ENCODE measurements at regions not wholly inside any gene's neighbourhood (a gene's known extent, or its start where the extent isn't known, plus 50 kb on each side); places are given as distances from the start of the nearest gene placed in this dataset.

DNA sequence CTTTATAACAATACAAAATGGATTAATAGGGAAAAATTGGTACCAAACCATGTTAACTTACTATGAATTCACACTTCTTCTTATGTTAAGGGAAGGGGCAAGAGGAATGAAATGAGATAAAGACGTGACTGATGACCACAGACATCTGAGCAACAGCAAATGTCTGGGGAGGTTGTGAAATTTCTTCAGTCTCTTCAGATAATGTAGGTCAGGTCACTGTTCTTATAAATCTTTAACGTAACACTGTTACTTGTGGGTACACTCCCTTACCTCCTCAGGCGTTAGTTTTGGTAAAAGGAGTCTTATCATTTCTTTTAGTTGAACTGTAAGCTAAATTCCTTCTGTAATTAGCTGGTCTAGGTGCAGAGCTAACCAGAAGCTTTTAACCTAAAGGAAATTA, 405.0 kb upstream of the LRFN5 start:
- Mint-ChIP-seq H3K4me1 (no peaks in the 10 kb centered on the region), H3K27me3 (no peaks in the 10 kb centered on the region), H3K27ac (no peak overlapping the region), H3K4me3 (no peak overlapping the region), H3K36me3 (no peaks in the 10 kb centered on the region), H3K9me3 (ENCODE audit: low read depth) (no peaks in the 10 kb centered on the region)
- ATAC-seq (no peak), DNase-seq (no peak)
- CTCF ChIA-PET = no interaction called here

GRCh38 chr14:41187868-41188267, 418.8 kb upstream of the LRFN5 start:
- Mint-ChIP-seq H3K27me3 (no peaks in the 10 kb centered on the region), H3K4me3 (no peak overlapping the region), H3K36me3 (no peaks in the 10 kb centered on the region), H3K4me1 (no peaks in the 10 kb centered on the region), H3K9me3 (ENCODE audit: low read depth) (no peaks in the 10 kb centered on the region), H3K27ac (no peak overlapping the region)
- CTCF ChIA-PET = no interaction called here
- DNase-seq (no peak), ATAC-seq (no peak)

DNA sequence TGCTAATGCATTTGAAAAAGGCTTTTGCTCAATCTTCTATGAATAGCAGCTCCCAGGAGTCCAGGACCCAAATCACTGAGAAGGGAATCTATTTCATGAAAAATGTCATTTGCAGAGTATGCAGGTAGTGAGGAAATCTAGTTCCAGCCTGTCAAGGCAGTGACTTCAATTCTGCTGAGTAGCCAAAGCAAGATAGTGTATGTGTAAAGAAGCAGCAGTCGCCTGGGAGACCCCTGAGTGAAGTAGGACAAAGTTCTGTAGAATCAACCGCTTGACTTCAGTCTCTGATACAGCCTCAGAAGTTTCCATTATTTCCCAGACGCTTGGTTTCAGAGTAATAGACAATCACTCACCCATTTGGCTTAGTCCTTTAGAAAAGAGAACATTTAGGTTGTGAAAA, 435.6 kb upstream of the LRFN5 start:
- Mint-ChIP-seq H3K9me3 (ENCODE audit: low read depth) (no peaks in the 10 kb centered on the region), H3K4me3 (no peak overlapping the region), H3K4me1 (no peaks in the 10 kb centered on the region), H3K27ac (no peak overlapping the region), H3K36me3 (no peaks in the 10 kb centered on the region), H3K27me3 (no peaks in the 10 kb centered on the region)
- CTCF ChIA-PET = no interaction called here
- no peak for DNase-seq
- no peak for ATAC-seq

DNA sequence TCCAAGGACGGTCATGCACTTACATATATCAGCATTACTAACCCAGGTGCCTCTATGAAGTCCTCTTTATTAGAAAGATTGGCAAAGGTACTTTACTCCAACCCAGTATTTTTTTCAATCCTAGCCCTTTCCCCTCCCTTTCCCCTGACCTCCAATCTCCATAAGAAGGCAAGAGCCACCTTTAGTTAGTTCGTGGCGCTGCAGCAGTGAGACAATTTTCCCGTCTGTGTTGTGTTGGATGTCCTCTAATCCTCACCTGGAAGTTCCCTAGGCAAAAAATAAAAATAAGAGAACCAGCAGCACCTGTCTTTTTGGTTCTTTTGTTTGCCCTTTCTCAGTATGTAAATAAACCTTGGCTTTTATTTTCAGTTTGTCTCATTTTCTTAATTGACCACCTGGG, 439.6 kb upstream of the LRFN5 start:
- Mint-ChIP-seq H3K27ac (no peak overlapping the region), H3K27me3 (no peaks in the 10 kb centered on the region), H3K4me1 (no peaks in the 10 kb centered on the region), H3K4me3 (no peak overlapping the region), H3K9me3 (ENCODE audit: low read depth) (no peaks in the 10 kb centered on the region), H3K36me3 (no peaks in the 10 kb centered on the region)
- CTCF ChIA-PET = no interaction called here
- ATAC-seq = no peak
- DNase-seq = no peak

DNA sequence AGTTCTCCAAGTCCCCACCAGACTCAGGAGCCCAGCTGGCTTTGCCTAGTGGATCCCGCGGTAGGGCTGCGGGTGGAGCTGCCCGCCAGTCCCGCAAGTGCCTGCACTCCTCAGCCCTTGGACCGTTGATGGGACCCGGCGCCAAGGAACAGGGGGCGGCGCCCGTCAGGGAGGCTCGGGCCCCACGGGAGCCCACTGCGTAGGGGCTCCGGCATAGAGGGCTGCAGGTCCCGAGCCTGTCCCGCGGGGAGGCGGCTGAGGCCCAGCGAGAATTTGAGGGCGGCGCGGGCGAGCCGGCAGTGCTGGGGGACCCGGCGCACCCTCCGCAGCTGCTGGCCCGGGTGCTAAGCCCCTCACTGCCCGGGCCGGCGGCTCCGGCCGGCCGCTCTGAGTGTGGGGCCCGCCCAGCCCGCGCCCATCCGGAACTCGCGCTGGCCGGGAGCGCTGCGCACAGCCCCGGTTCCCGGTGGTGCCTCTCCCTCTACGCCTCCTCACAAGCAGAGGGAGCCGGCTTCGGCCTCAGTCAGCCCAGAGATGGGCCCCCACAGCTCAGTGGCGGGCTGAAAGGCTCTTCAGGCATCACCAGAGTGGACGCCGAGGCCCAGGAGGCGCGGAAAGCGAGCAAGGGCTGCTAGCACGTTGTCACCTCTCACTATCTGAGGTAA, 452.4 kb upstream of the LRFN5 start:
- H3K9me3 Mint-ChIP-seq (ENCODE audit: low read depth) = no peaks in the 10 kb centered on the region
- DNase-seq (no peak), ATAC-seq (no peak)
- no peaks in the 10 kb centered on the region for H3K4me1 Mint-ChIP-seq
- no peaks in the 10 kb centered on the region for H3K36me3 Mint-ChIP-seq
- H3K27ac Mint-ChIP-seq = no peak overlapping the region
- no peak overlapping the region for H3K4me3 Mint-ChIP-seq
- H3K27me3 Mint-ChIP-seq = no peaks in the 10 kb centered on the region
- CTCF ChIA-PET = no interaction called here

DNA sequence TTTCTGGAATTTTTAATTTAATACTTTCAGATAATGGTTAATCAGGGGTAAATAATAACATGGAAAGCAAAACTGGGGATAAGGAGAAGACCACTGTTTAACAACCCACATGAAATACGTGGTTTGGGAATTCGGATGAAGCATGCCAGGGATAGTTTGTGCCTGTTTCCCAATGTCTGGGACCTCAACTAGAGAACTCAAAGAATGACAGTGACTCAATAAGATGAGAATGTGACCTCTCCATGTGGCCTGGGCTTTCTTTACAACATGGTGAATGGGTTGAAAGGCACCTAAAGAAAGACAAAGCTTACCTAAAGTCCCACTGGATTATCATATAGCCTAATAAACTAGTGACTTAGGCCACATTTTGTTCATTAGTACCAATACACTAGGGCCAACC, 460.3 kb upstream of the LRFN5 start:
- ATAC-seq (no peak), DNase-seq (no peak)
- Mint-ChIP-seq H3K9me3 (ENCODE audit: low read depth) (no peaks in the 10 kb centered on the region), H3K27ac (no peak overlapping the region), H3K36me3 (no peaks in the 10 kb centered on the region), H3K4me1 (no peaks in the 10 kb centered on the region), H3K27me3 (no peaks in the 10 kb centered on the region), H3K4me3 (no peak overlapping the region)
- CTCF ChIA-PET = no interaction called here

DNA sequence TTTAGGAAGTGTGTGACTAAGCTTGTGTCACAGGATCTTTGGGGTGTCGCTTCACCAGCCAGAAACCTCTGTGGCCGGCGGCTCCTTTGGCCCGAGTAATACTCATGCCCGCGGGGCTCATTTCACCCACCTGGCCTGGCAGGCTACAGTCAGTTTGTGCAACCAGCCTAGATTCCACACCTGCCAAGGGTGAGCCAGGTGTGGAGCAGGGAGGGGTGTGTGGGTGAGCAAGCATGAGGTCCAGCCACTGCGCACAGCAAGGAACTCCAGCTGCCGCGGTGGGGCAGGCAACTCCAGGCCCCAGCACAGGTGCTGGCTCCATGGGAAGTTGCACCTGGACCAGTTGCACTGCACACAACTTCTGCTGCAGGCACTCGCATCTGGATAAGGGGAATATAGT, 462.3 kb upstream of the LRFN5 start:
- no peak for DNase-seq
- ATAC-seq = no peak
- CTCF ChIA-PET = no interaction called here

GRCh38 chr14:41137741-41138140, 468.9 kb upstream of the LRFN5 start:
- CTCF ChIA-PET = no interaction called here
- ATAC-seq (no peak), DNase-seq (no peak)
- Mint-ChIP-seq H3K4me3 (no peak overlapping the region), H3K4me1 (no peaks in the 10 kb centered on the region), H3K27me3 (no peaks in the 10 kb centered on the region), H3K36me3 (no peaks in the 10 kb centered on the region), H3K27ac (no peak overlapping the region), H3K9me3 (ENCODE audit: low read depth) (peaks cover 2% of the 10 kb centered on the region)

More for the DNA sequence above, 462.3 kb upstream of the LRFN5 start:
- Mint-ChIP-seq H3K4me3 (no peak overlapping the region), H3K9me3 (ENCODE audit: low read depth) (no peaks in the 10 kb centered on the region), H3K27ac (no peak overlapping the region), H3K4me1 (no peaks in the 10 kb centered on the region), H3K27me3 (no peaks in the 10 kb centered on the region), H3K36me3 (no peaks in the 10 kb centered on the region)

GRCh38 chr14:41130274-41130673, 476.4 kb upstream of the LRFN5 start:
- CTCF ChIA-PET = no interaction called here
- no peaks in the 10 kb centered on the region for H3K4me1 Mint-ChIP-seq
- no peak for DNase-seq
- no peak overlapping the region for H3K4me3 Mint-ChIP-seq
- peaks cover 4% of the 10 kb centered on the region for H3K9me3 Mint-ChIP-seq (ENCODE audit: low read depth)
- H3K27ac Mint-ChIP-seq = no peak overlapping the region
- H3K27me3 Mint-ChIP-seq = no peaks in the 10 kb centered on the region
- no peaks in the 10 kb centered on the region for H3K36me3 Mint-ChIP-seq
- ATAC-seq = no peak

DNA sequence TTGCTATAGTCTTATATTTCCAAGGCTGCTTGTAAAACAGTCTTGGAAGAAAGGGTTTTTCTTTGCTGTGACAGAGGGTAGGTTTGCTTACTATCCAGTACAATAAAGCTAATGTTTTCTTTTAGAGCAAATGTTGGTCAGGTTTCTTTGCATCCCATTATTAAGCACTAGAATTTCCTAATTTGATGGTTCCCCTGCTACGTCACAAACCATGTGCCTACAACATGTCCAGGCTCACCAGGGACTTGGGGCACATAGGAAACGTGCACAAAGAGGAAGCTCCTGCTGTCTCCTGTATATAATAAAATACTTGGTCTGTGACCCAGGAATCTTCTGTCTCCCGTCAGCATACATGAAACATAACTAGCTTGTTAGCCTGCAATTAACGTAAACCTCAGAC, 486.3 kb upstream of the LRFN5 start:
- Mint-ChIP-seq H3K4me3 (no peak overlapping the region), H3K27me3 (no peaks in the 10 kb centered on the region), H3K27ac (no peak overlapping the region), H3K9me3 (ENCODE audit: low read depth) (no peaks in the 10 kb centered on the region), H3K4me1 (no peaks in the 10 kb centered on the region), H3K36me3 (no peaks in the 10 kb centered on the region)
- CTCF ChIA-PET = no interaction called here
- DNase-seq (no peak), ATAC-seq (no peak)

GRCh38 chr14:41096131-41096530, 510.5 kb upstream of the LRFN5 start:
- no peaks in the 10 kb centered on the region for H3K36me3 Mint-ChIP-seq
- peaks cover 2% of the 10 kb centered on the region for H3K9me3 Mint-ChIP-seq (ENCODE audit: low read depth)
- no peak for DNase-seq
- H3K4me1 Mint-ChIP-seq = no peaks in the 10 kb centered on the region
- no peak overlapping the region for H3K4me3 Mint-ChIP-seq
- H3K27me3 Mint-ChIP-seq = no peaks in the 10 kb centered on the region
- no peak for ATAC-seq
- no peak overlapping the region for H3K27ac Mint-ChIP-seq
- CTCF ChIA-PET = no interaction called here

DNA sequence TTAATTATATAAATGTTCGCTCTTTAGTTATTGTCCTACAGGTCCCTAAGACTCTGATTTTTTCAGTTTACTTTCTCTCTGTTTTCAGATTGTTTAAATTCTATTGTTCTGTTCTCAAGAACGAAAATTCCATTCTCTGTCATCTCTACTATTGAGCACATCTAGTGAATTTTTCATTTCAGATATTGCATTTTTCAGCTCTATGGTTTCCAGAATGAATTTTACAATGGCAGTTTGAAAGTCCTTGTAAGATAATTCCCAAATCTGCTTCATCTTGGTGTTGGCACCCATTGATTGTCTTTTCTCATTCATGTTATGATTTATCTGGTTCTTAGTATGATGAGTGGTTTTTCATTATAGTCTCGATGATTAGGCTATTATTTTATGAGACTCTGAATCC, 519.6 kb upstream of the LRFN5 start:
- Mint-ChIP-seq H3K4me1 (no peaks in the 10 kb centered on the region), H3K9me3 (ENCODE audit: low read depth) (peaks cover 10% of the 10 kb centered on the region), H3K27me3 (no peaks in the 10 kb centered on the region), H3K36me3 (no peaks in the 10 kb centered on the region), H3K27ac (no peak overlapping the region), H3K4me3 (no peak overlapping the region)
- no peak for DNase-seq
- no peak for ATAC-seq
- CTCF ChIA-PET = no interaction called here

GRCh38 chr14:41073544-41073943, 533.1 kb upstream of the LRFN5 start:
- DNase-seq (no peak), ATAC-seq (no peak)
- H3K9me3 Mint-ChIP-seq (ENCODE audit: low read depth) = no peaks in the 10 kb centered on the region
- no peak overlapping the region for H3K27ac Mint-ChIP-seq
- no peaks in the 10 kb centered on the region for H3K36me3 Mint-ChIP-seq
- no peaks in the 10 kb centered on the region for H3K4me1 Mint-ChIP-seq
- CTCF ChIA-PET = no interaction called here
- no peaks in the 10 kb centered on the region for H3K27me3 Mint-ChIP-seq
- H3K4me3 Mint-ChIP-seq = no peak overlapping the region

- no peaks in the 10 kb centered on the region for H3K27me3 Mint-ChIP-seq
- no peak overlapping the region for H3K4me3 Mint-ChIP-seq
- H3K4me1 Mint-ChIP-seq = no peaks in the 10 kb centered on the region
- no peaks in the 10 kb centered on the region for H3K36me3 Mint-ChIP-seq
- no peak overlapping the region for H3K27ac Mint-ChIP-seq
- H3K9me3 Mint-ChIP-seq (ENCODE audit: low read depth) = no peaks in the 10 kb centered on the region
- no peak for ATAC-seq
- no peak for DNase-seq
- CTCF ChIA-PET = no interaction called here
These were observed 533.9 kb upstream of the LRFN5 start for GRCh38 chr14:41072776-41073175.

DNA sequence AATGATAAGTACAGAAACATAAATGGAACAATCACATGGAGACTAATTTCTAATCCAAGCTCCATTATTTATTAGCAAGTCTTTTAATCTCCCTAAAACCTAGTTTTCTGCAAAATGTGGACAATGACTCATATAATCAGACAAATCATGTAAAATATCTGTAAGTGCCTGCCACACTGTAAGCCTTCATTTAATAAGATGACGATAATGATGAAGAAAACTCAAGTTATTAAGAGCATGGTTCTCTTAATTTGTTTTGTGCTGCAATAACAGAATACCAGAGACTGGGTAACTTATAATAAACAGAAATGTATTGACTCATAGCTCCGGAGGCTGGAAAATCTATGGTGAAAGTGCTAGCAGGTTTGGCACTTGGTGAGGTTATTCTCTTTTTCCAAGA, 535.3 kb upstream of the LRFN5 start:
- Mint-ChIP-seq H3K36me3 (no peaks in the 10 kb centered on the region), H3K4me1 (no peaks in the 10 kb centered on the region), H3K4me3 (no peak overlapping the region), H3K9me3 (ENCODE audit: low read depth) (no peaks in the 10 kb centered on the region), H3K27me3 (no peaks in the 10 kb centered on the region), H3K27ac (no peak overlapping the region)
- no peak for DNase-seq
- CTCF ChIA-PET = no interaction called here
- ATAC-seq = no peak
